ENCODE measurements at regions not wholly inside any gene's neighbourhood (a gene's known extent, or its start where the extent isn't known, plus 50 kb on each side); places are given as distances from the start of the nearest gene placed in this dataset.
A peak's percentile ranks its signal among the peaks of the same experiment; 100 is the strongest.

GRCh38 chr2:42913280-42913878, 121.0 kb upstream of the HAAO start:
- no peak for DNase-seq (ENCODE audit: insufficient read length, low spot score)
- FAIRE-seq, result no peak

DNA sequence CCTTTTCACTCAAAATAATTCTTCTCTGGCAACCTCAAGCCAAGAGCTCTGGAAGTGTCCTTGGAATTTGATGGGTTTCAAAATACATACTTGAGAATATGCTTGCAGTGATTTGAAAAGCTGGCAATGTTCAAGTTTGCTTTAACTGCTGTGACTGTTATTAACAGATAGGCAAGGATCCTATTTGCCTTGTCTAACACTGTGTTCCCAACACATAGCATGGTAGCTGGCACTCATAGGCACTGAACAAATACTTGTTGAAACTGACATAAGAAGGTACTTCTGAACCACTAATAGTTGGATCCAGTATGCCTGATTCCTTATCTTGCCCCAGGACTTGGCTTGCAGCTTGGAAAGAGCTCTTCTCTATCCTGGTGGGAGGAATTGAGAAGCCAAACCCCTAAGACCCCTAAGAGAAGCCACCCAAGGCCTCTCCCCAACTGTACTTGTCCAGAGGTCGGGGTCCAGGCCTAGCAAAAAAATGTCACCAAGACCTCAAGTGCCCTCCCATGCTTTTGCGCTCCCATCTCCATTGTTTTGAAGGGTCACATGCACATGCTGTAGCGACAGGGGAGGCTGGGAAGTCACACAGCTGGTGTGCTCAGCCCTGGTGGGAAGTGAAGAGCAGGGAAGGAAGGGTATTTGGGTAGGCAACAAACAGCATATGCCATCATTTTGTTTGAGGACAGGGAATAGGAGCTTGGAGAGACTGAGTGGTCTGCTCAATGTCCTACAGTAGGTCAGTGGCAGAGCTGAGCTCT, 118.4 kb upstream of the HAAO start:
- FAIRE-seq, result no peak

GRCh38 chr2:42909966-42910365, 117.6 kb upstream of the HAAO start:
- FAIRE-seq, result no peak
- no peak for DNase-seq (ENCODE audit: insufficient read length, low spot score)

More for the DNA sequence above, 118.4 kb upstream of the HAAO start:
- no peak for DNase-seq (ENCODE audit: insufficient read length, low spot score)

DNA sequence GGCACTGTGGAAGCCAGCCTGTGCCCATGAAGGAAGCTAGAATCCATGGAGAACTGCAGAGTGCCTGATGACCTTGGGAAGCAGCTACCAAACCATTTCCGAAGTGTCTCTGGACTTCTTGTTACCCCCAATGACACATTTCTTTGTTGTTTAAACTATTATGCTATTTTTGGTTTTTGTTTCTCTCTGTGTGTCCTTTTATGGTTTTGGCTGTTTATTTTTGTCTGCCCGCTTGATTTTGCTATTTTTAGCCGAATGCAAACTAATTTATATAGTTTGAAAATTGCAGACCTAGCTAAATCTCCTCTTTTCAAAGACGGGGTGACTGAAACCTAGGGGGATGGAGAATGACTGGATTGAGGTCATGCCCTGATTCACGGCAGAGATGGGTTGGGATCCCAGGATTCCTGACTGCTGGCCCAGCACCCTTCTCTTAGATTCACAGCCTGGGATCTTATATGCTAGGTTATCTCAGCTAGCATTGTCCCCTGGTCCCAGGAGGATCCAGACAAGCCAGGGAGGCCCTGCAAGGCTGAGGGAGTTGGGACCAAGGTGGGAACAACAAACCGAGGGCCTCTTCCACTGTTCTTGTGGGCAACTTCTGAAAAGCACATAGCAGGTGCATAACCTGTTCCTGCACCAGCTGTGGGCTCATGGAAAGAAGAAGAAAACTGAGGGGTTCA, 116.3 kb upstream of the HAAO start:
- FAIRE-seq, result no peak
- DNase-seq (ENCODE audit: insufficient read length, low spot score), result no peak

GRCh38 chr2:42907835-42908234, 115.5 kb upstream of the HAAO start:
- no peak for DNase-seq (ENCODE audit: insufficient read length, low spot score)
- FAIRE-seq, result no peak

DNA sequence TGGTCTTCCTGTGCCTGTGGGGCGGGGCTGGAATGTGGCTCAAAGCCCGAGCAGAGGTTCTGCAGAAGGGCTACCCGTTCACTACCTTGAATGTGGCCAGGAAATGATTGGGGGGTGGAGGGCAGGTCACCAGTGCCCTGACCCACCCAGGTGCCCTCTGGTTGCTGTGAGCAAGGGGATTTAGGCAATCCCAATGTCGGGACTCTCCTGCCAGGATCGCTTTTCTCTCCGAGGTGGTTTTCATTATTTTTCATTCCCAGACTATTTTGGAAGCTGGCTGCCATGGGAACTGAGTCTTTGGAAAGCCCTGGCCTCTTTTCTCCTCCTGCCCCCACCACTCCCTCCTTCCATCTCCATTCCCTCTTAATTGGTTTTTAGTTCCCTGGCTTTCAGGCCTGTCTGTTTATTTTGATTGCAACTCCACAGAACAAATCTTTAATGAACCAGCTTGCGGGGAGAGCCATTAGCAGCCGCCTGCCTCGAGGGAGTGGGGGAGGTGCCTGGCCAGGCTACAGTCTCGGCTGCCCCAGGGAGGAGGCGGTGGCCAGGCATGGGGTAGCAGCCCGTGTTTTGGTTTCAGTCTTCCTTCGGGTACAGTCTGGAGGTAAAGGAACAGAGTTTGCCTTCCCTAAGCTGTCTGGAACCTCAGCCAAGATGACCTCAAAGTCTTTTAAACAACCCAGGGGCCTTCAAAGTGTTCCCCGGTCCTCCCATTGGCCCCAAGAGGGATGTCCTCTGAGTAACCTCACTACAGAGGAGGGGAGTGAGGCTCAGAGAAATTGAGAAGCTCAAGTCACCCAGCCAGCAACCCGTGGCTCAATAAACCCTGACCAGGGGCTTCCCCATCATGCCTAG, 114.4 kb upstream of the HAAO start:
- DNase-seq (ENCODE audit: insufficient read length, low spot score) (no peak), FAIRE-seq (peak; percentile 45)

DNA sequence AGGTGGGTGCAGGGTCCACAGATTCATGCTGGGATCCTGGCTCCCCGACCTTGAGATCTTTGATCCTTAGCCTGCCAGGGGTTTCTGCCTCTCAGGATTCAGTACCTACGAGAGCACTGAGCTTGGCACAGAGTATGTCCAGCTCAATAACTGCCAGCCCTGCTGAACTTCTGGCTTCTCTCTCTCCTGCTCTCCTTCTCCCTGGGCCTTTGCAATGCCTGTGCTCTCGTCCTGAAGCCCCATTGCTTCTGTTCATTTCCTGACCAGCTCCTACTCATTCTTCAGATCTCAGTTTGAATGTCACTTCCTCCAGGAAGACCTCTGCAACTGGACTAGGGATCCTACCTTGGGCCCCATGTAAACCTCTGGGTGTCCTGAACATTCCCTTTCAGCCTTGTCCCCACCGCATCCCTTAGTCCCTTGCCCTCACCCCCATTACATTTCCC, 113.8 kb upstream of the HAAO start:
- FAIRE-seq (peak; percentile 42), DNase-seq (ENCODE audit: insufficient read length, low spot score) (no peak)

DNA sequence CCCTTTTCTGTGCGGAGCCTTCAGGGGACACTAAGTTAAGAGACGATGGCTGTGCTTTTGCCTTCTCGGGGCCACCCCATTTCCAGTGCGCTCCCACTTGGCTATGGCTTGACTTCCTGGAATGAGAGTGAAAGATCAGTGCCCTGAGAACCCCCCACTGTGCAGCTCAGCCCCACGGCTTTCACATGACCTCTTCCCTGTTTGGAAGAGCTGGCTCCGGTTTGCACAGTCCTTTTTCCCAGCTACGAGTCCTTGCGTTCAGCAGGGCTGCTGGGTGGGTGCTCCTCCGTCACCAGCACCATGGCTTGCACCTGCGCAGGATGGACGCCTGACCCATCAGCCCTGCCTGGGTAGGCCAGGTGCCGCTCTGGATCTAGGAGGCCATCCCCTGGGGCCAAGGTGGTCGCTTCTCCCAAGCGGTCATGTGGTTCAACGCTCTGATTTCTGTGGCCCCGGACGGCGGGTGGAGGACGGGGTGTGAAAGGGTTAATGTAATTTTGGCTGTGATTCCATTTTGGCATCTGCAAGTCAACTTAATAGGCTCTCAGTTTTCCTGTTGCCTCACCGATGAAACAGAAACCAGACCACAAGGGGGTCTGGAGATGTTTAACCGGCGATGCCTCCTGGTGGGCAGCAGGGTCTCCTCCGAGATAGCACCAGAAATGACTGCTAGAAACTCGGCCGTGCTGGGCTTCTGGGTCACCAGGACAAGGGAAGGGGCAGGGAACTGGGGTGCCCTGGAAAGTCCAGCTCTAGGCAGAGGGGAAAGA, 113.1 kb upstream of the HAAO start:
- FAIRE-seq, result no peak
- DNase-seq (ENCODE audit: insufficient read length, low spot score), result no peak

GRCh38 chr2:42904576-42904876, 112.1 kb upstream of the HAAO start:
- DNase-seq (ENCODE audit: insufficient read length, low spot score), result no peak
- no peak for FAIRE-seq

GRCh38 chr2:42903821-42904575, 111.6 kb upstream of the HAAO start:
- FAIRE-seq (no peak), DNase-seq (ENCODE audit: insufficient read length, low spot score) (no peak)

DNA sequence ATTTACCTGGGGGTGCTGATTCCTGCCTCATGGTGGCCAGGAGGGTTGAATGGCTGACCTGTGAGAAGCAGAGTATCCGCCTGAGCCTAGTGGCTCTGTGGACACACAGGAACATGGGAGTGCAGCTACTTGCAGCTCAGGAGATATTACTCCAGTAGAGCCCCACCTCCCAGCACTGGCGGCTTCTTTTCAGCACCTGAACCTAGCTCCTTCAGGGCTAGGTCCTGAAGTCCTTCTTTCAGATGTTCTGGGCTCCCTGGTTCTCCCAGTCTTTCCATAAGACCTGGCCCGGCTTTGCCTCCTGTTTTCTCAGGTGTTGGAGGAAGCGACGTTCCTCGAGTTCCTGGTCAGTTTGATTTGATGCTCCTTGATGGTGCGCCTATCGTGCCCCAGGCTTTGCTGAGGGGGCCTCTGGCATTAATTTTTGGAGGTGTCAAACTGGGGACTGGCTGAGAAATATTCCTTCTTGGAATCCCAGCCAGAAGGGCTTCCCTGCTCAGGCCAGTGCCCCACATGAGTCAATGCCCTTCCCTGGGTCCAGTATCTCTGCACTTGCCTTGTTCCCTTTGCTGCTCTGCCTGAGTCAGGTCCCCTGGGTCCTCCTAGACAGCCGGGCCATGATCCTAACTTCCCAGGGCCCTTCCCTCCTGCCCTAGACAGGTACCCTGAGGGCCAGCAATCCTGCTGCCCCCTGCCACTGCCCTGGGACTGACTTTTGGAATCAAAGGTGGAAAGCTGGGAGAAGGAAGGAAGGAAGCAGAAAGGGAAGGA, 110.7 kb upstream of the HAAO start:
- no peak for DNase-seq (ENCODE audit: insufficient read length, low spot score)
- no peak for FAIRE-seq

DNA sequence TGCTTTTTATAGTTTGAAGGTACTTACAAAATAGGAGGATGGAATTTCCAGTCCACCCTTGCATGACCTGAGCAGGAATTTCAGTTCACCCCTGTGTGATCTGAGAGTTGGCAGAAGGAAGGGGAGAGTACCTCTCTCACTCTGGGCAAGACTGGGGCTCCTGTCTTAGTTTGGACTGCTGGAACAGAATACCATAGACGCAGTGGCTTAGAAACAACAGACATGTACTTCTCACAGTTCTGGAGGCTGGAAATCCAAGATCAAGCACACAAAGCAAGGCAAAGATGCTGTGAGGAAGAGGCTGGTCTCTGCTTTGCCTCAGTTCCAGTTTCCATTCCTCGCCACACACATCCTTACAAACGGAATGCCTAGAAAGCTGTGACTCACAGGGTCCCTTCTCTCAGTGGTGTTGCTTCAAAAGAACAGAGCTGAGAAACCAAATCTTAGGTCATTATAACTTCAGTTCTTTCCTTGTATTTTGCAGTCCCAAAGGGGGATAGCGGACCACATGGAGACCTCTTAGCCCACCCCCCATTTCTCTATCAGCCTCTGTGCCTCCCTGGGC, 108.8 kb upstream of the HAAO start:
- DNase-seq (ENCODE audit: insufficient read length, low spot score), result no peak

GRCh38 chr2:42900289-42900891, 108.0 kb upstream of the HAAO start:
- FAIRE-seq (no peak), DNase-seq (ENCODE audit: insufficient read length, low spot score) (no peak)

More for the DNA sequence above, 108.8 kb upstream of the HAAO start:
- FAIRE-seq, result no peak

DNA sequence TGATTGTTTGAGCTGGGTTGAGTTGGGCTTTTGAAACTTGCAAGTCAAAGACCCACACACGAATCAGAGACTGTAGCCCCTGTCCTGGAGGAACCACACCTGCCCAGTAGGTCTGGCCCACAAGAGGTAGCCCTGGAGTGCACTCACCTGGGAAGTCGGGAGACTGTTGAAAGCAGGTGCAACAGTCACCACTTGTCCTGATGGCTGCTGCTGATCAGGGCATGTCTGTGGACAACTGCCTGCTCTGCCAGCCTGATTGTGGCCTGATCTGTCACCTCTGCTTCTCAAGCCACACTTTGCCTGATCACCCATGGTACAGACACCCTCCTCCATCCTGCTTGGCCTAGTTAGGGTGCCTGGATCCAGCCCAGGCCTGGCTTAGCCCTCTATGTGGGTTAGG, 105.0 kb upstream of the HAAO start:
- DNase-seq (ENCODE audit: insufficient read length, low spot score), result no peak
- no peak for FAIRE-seq

DNA sequence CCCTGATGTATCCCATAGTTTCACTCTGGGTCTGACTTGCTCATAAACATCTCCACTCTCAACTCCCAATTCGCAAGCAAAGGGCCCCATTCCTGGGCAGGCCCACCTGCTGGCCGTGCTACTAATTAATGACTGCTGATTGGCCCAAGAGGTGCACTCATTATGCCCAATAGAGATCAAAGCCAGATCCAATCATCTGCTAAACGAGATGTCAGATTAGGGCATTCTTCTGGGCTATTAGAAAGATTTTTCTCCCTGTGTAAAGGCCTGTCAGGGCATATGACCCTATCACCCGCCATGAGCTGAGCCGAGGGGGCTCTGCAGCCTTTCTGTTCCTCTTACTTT, 103.4 kb upstream of the HAAO start:
- DNase-seq (ENCODE audit: insufficient read length, low spot score), result no peak
- FAIRE-seq, result no peak

DNA sequence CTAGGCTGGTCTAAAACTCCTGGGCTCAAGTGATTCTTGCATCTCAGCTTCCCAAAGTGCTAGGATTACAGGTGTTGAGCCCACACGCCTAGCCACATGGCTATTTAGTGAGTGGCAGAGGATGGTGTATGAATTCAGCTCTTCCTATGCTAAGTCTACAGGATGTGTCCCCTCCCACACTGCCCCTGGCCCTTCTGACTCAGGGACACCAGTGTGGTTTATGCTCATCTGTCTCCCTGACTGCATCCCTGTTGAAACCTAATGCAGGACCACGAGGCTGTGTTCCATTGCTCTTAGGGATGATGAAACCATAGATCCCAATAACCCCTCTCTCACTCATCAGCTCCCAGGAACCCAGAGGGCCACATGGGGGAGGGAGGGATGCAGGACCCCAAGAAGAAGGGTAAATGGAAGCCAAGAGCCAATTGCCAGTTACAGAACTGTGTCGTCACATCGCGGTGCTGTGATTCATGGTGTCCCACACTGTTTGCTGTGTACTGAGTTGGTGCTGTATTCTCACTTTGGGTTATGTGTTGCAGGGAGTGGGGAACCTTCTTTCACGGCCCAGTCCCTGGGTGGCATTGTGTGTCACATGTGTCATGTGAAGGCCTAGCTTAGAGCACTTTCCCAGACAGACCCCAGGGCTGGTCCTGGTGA, 102.9 kb upstream of the HAAO start:
- FAIRE-seq (no peak), DNase-seq (ENCODE audit: insufficient read length, low spot score) (no peak)

- FAIRE-seq (no peak), DNase-seq (ENCODE audit: insufficient read length, low spot score) (no peak)
Observed at GRCh38 chr2:42893047-42893758, 100.8 kb upstream of the HAAO start.
